ENCODE measurements at regions not wholly inside any gene's neighbourhood (a gene's known extent, or its start where the extent isn't known, plus 50 kb on each side); places are given as distances from the start of the nearest gene placed in this dataset.

- TF ChIP-seq MAX (IDR thresholded peaks at IDR 0.05): no peak
These were observed 723.9 kb downstream of the KHDRBS2 start (continued) for GRCh38 chr6:61562098-61562497.
